ENCODE measurements at regions not wholly inside any gene's neighbourhood (a gene's known extent, or its start where the extent isn't known, plus 50 kb on each side); places are given as distances from the start of the nearest gene placed in this dataset.

- DNase-seq (ENCODE audit: low read depth): no peak
Measured at GRCh38 chr11:134800826-134801225, 388.8 kb upstream of the B3GAT1 start.

- no peak for DNase-seq (ENCODE audit: low read depth)
Measured at GRCh38 chr11:134800130-134800529, 388.1 kb upstream of the B3GAT1 start.

DNA sequence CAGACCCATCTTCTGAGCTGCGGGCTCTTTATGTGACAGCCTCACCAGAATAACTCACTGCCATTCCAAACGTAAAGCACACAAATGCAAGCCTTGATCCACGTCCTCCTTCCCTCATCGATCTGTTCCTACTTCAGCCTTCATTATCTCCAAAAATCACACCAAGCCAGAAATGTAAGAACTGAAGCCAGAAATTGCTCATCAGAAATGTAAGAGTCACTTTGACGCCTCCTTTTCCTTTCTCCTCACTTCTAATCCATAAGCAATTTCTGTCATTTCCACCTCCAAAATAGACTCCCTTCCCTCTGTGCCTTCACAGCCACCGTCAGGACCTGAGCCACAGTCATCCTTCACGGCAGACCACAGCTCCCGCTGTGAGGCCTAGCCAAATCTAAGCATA lies 387.3 kb upstream of the B3GAT1 start:
- no peak for DNase-seq (ENCODE audit: low read depth)

DNA sequence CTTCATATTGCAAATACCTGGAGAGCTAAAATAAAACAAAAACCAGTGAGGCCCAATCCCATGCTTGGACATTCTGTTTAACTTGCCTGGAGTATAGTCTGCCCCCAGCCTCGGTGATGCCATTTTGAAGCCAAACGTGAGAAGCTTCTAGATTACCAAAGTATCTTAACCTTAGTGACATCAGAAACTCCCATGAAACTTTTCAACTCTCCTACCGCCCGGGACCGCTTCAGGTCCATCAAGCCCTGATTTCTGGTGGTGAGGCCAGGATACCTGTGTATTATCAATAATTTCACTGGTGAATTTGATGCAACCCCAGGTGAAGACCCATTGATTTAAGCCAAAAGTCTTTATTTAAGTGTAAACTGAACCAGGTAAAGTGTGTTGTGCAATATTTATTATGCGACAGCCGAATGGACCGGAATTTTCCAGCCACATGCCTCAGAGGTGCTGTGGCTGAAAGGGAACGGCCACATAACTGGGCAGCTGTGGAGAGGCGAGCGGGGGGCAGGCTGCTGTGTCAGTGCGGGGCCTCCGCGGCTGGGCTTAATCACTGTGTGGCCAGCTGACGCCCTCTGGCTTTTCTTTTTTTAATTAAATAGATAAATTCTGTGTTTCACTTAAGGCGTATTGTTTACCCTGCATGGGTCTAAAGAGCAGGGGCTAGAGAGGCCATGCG lies 385.5 kb upstream of the B3GAT1 start:
- DNase-seq (ENCODE audit: low read depth): no peak

GRCh38 chr11:134795017-134795416 lies 383.0 kb upstream of the B3GAT1 start:
- no peak for DNase-seq (ENCODE audit: low read depth)

DNA sequence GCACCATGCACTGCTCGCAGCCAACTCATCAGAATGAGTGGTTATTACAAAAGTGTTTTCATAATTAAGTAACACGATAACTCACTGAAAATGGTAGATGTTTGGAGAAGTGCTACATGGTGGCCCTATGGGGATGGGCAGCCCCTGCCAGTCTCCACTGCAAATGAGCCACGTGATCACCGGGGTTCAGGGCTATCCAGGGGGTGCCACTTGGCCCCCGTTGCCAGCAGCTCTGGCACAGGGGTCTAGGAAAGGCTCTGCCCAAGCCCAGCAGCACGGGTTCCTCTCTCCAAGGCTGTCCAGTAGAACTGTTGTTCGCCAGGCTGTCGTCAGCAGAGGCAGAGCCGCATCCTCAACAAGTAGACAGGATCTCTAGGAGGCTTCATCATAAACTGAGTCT lies 382.1 kb upstream of the B3GAT1 start:
- DNase-seq (ENCODE audit: low read depth): no peak

- DNase-seq (ENCODE audit: low read depth): no peak
Measured at GRCh38 chr11:134792677-134793076, 380.6 kb upstream of the B3GAT1 start.

DNA sequence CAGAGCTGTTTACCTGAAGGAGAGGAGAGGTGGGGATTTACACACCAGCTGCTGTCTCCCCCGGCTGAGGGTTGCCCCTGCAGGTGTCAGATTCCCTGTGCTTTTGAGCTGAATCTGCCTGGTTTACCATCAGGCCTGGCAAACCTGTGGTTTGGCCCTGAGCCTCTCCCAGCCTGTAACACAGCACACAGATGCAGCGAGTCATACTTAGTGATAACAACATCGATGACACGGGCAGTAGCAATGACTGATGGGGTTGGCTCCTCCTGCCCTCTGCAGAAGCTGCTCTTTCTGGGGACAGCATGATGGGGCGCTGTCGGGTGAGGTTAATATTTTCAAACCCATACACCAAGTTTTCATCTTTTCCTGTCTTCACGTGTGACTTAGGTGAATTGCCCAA lies 380.0 kb upstream of the B3GAT1 start:
- no peak for DNase-seq (ENCODE audit: low read depth)

DNA sequence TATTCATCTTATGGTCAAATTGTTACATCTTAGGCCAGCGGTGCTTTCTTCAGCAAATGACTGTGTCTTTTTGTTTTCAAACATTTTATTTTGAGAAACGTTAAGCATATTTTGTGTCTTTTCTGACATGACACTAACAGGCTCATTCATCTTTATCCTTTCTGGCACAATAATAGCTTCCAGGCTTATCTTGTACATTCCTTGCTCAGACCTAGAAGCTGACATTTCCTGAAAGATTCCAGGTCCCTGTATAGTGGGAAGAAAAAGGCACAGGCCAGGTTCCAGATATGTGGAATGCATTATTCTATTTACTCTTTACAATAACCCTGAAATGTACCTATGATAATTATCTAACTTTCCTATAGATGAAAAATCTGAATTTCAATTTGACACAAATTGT lies 379.1 kb upstream of the B3GAT1 start:
- no peak for DNase-seq (ENCODE audit: low read depth)

DNA sequence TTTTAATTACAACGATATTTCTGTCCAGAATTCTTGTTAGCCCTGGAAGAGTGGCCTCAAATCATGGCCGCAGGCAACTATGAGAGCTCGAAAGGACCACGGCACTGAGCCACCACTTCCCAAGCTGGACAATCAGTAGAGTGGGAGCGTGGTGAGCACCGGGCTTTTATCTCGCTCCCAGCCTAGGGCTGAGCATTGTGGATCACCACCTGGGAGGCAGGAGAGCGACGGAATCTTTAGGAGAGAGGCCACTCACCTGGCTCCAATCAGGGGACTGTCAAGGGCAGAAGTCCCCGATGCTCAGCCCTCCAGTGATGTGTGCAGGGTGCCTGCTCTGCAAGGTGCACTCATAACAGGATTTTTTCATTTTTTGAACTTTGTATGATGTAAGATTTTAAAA lies 377.1 kb upstream of the B3GAT1 start:
- no peak for DNase-seq (ENCODE audit: low read depth)

DNA sequence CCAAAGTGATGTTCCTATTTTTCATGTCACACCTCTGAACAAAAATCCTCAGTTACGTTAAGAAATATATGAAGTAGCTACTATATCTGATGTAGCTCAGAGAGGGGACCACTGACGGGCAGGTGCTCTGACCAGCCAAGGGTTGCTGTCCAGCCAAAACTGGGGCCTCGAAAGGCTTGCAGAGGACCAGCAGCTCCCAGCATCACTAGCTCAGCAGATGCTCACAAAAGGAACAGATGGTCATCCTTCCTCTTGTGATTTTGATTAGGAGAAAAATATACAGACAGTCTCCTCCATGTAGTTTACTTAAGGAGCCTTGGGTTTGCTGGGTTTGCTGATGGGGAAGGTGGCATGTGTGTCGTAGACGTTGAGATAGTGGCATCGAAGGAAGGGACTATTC lies 374.6 kb upstream of the B3GAT1 start:
- DNase-seq (ENCODE audit: low read depth): no peak

DNA sequence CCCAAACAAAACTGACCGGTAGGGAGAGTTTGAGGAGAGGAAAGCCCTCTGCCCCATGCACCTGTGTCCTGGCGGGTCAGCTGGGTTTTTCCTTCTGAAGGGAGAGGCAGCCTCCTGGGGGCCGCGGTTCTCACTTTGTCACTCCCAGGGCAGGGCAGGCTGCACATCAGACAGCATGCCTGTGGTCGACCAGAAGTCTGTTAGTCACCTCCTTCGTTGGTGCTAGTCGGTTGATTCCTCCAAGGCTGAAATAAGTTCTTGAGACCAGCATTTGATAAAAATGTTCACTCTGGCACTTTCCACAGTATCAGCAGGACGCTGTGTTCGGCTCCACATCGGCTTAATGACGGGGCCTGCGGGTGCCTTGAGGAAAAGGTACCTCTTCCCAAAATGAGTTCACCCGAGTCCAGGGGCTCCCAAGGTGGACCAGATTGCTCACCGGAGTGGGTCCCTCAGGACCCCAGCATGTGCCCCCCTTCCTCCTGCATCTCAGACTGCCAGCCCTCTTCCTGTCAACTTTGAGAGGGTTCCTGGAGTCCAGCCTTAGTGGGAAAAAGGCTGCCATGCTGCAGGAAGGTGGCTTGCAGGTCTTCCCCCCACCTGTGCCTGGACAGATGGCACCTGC lies 373.7 kb upstream of the B3GAT1 start:
- DNase-seq (ENCODE audit: low read depth): no peak

DNA sequence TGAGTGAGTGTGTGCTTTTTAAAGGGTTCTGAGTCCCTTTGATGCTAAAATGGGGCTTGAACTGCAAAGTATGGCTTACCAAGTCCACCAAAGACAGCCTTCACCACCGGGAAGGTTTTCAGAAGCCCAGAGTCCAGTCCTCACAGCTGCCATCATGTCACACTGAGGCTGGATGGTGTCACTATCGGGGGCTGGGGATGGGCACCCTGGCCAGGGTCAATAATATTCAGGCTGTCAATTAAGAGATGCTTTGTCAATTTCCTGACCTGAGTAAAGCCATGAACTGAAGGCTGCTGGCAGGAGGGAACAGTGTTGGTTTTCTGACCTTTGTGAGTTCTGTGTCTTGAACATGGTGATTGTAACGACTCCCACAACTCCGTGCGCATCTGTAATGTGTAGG lies 373.0 kb upstream of the B3GAT1 start:
- DNase-seq (ENCODE audit: low read depth): no peak

- no peak for DNase-seq (ENCODE audit: low read depth)
Measured at GRCh38 chr11:134784568-134784967, 372.5 kb upstream of the B3GAT1 start.

DNA sequence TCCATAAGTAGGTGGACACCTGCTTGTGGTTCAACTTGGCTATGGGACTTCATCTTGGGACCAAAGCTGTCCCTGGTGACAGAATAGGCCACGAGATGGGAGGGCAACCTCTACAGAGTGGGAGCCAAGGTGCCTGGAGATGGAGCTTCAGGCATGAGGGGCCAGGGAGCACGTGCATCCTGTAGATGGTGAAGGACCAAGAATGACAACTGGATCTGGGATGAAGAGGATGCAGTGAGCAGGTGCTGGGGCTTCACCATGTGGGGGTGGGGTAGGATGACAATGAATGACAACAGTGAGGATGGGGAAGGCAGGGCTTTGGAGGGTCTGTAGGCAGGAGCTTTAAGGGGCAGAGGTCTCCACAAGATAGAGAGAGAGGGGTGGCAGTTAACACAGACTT lies 372.0 kb upstream of the B3GAT1 start:
- DNase-seq (ENCODE audit: low read depth): no peak

- DNase-seq (ENCODE audit: low read depth): no peak
Measured at GRCh38 chr11:134783234-134783633, 371.2 kb upstream of the B3GAT1 start.

DNA sequence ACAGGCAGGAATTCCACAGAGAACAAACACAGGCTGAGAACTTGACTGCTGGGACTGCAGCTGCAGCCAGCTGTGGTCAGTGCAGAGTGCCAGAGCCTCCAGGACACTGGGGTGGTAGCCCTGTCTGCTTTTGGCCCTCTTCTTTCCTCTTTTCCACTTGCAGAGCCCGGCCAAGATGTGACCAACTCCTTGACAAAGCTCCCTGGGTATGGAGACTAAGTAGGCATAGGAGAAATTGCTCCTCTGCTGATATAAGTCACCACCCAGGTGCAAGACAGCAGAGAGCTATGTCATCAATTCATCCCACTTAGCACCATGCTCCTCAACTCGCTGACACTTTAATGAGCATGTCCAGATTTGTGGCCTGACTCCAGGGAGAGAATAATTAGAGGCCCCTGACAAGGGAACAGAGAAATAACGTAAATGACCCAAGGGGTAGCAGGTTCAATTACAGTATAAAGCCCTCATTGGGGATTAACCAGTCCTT lies 369.4 kb upstream of the B3GAT1 start:
- no peak for DNase-seq (ENCODE audit: low read depth)

GRCh38 chr11:134780486-134781147 lies 368.6 kb upstream of the B3GAT1 start:
- no peak for DNase-seq (ENCODE audit: low read depth)

DNA sequence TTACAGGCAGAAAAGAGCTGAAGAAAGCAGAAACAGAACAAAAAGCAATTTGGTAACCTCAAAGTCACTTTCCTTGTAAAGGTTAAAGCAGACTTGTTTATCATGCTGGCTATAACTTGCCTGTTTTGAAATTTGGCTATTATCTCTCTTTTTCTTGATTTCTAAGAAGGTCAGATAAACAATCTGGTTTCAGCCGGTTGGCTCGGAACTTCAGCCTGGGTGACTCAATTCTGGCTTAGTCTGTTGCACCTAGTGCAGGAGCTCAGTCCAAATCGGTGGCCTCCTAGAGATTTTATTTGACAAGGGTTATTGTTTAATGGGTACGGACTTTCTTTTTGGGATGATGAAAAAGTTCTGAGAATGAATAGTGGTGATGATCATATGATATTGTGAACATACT lies 367.1 kb upstream of the B3GAT1 start:
- DNase-seq (ENCODE audit: low read depth): no peak

DNA sequence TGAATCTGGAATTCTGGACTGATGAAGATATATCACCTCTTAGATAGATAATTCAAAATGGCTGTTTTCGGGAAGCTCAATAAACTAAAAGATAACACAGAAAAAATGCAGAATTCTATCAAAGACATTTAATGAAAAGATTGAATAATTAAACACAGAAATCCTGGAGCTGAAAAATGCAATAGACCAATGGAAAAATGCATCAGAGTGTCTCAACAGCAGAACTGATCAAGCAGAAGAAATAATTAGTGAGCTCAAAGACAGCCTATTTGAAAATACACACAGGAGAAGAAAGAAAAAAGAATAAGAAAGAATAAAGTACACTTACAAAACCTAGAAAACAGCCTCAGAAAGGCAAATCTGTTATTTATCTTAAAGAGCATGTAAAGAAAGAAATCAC lies 356.4 kb upstream of the B3GAT1 start:
- DNase-seq (ENCODE audit: low read depth): no peak

DNA sequence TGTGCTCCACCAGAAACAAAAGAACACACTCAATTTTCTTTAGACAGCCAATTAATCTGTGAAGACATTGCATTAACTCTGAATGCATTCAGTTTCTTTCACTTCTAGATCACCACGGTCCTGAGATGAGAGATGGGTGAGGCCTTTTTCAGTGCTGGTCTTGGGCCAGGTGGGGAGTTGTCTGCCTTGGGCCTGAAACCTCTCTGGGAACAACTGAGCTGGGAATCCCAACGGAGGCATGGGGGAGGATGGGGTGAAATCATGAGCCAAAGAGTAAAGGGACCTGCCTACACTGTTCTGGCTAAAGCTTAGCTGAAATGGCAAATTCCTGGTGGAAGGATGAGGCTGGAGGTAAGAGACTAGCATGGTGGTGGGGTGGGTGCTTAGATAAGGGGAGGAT lies 353.5 kb upstream of the B3GAT1 start:
- DNase-seq (ENCODE audit: low read depth): no peak

GRCh38 chr11:134764966-134765365 lies 352.9 kb upstream of the B3GAT1 start:
- DNase-seq (ENCODE audit: low read depth): no peak

DNA sequence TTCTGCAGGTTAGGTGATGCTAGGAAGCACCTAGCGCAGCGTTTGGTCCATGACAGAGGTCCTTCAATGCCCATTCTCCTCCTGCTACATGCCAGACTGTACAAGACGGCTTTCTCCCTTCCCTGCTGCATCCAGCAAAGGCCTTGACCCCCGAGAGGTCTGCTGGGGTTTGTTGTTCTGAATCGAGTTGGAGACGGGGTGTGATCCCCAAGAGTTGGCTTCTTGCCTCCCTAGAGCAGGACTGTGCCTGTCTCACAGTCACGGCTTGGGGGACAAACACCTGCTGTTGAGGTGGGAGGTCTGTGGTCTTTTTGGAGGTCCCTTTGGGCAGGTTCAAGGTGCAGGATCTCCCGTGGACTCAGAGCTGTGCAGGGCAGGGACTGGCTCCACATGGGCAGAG lies 352.3 kb upstream of the B3GAT1 start:
- DNase-seq (ENCODE audit: low read depth): no peak

DNA sequence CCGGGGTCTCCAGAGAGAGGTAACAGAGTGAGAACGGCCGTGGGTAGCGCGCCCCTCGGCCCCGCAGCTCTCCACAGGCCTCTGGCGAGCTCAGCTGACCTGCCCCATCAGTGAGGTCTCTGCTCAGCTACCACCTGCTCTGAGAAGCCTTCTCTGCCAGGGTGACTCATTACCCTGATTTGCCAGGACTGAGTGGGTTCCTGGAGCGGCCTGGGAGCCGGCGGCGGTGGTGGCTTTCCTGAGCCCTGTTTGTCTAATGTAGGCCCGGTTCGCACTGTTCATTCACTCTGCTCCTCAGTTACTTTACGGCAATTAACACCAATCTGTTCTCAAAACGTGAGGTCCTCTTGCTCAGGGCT lies 351.0 kb upstream of the B3GAT1 start:
- no peak for DNase-seq (ENCODE audit: low read depth)
